GM19397 (cell line): ENCODE measurements at regions not wholly inside any gene's neighbourhood (a gene's known extent, or its start where the extent isn't known, plus 50 kb on each side); places are given as distances from the start of the nearest gene placed in this dataset.

Source experiments
- ATAC-seq: cut with Tn5 transposase; IDR thresholded peaks from one replicate; pipeline ENCODE4 v1.9.1; 2021; ENCODE audit warnings: mild to moderate bottlenecking, moderate library complexity; ENCODE audit not compliant: unreplicated experiment

DNA sequence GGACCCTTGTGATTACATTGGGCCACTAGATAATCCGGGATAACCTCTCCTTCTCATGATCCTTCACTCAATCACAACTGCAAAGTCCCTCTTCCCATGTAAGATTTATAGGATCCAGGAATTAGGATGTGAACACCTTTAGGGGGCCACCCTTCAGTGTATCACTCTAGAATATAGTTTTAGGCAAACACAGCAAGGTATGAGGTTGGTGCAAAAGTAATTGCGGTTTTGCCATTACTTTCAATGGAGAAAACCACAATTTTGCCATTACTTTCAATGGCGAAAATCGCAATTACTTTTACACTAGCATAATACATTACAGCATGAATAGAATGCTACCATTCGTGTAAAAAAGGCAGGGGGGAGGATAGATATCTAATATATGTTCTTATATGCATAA, 104.0 kb downstream of the BAMBI start:
- no peak for ATAC-seq

DNA sequence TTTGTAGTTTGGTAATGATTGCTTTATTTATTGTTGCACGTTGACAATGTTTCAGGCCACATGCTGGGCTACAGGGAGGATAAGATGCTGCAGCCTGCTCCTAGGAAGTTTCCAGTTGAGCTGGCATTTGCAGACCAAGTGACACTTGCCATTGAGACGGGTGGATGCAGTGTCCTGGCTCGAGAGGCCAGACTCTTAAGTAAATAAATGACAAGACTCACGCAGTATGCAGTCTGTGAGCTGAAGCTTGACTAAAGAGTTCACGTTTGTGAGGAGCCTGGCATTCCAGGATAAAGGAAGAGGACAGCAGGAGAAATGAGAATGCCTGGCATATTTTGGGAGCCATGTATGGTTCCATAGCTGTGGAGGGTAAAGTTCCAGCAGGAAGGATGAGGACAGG, 105.8 kb downstream of the BAMBI start:
- ATAC-seq: no peak

DNA sequence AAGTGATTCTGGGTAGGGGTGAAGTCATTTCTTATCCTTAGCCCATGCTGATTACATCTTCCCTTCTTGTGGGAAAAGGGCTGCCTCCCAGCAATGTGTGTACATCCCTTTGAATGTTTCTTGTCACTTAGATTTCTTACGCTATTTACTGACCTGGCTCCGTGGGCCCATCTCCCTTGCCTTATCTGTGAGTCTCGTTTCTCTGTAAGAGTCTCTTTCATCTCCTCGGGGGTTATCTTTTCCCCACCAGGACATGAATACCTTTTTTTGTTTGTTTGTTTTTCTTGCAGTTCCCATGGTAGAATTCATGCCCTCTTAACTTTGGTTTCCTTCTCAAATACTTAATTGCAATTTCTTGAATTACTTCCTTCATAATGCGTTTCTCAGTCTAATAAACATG, 107.7 kb downstream of the BAMBI start:
- ATAC-seq: no peak

DNA sequence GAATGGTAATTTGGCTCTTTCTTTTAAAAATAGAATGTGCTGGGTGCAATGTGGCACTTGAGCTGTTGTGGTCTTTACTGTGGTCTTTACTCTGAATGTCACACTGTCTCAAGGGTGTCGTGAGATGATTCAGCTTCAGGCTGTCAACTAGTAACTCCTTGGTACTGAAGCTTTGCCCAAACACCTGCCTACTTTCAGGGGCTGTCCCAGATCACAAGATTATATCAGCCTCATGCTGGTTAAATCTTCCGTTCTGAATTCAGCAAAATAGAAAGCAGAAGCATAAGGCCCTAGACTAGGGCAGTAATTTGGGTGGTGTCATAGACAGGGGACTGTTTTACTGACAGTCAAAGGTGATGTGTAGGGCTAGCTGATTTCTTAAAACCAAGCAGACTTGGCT, 110.9 kb downstream of the BAMBI start:
- ATAC-seq: no peak

DNA sequence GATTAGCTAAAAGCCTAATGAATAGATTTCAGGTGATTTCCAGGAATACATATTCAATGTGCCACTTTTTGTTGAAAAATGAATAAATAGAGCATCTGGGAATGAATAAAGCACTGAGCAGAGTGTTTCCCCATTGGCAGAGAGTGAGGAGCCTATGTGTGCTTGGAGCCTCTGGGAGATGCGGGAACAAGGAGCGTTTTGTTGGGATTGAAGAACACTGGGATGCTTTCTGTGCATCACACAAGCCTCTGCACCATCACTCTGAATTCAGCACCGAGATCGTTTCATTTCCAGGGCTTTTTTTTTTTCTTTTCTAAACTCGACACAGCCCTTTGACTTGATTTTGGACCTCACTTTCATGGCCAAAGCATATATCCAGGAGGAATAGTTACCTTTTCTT, 111.4 kb downstream of the BAMBI start:
- no peak for ATAC-seq

DNA sequence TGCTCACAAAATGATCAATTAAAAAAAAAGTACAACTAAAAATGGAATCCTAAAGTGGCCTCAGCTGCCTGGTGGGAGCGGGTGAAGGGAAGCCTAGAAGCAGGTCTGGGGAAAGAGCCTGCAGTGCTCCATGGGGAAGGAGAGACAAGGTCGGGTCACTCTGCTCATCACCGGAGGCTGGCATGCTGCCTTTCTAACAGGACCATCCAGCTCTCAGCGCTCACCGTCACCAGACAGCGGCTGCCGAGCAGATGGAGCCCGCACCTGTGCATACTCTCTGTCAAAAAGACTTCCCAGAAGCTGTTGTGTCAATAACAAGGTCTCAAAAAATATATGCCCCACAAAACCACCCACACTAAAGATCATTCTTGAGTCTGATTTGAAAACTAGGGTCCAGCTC, 112.8 kb downstream of the BAMBI start:
- ATAC-seq: no peak

DNA sequence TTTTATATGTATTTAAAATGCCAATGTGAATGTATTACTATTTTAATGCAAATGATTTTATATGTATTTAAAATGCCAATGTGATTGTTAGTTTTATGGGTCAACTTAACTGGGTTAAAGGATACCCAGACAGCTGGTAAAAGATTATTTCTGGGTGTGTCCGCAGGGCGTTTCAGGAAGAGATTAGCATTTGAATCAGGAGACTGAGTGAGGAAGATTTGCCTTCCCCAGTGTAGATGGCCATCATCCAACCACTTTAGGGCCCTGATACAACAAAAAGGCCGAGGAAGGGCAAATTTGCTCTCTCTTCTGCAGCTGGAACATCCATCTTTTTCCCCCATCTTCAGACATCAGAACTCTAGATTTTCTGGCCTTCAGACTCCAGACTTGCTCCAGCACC, 116.2 kb downstream of the BAMBI start:
- ATAC-seq: no peak

DNA sequence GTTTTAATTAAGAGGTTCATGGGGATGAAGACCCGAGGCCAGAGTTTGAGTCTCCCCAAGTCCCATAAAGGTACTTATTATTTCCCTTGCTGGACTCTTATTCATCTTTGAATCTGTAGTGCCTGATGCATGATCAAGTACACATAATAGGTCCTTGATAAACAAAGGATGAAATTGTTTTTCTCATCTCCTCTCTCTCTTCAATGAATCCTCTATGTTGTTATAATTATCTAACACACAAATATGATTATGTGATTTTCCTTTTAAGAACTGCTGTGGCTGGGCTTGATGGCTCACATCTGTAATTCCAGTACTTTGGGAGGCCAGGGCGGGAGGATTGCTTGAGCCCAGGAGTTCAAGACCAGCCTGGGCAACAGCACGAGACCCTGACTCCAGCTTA, 117.7 kb downstream of the BAMBI start:
- ATAC-seq: no peak

DNA sequence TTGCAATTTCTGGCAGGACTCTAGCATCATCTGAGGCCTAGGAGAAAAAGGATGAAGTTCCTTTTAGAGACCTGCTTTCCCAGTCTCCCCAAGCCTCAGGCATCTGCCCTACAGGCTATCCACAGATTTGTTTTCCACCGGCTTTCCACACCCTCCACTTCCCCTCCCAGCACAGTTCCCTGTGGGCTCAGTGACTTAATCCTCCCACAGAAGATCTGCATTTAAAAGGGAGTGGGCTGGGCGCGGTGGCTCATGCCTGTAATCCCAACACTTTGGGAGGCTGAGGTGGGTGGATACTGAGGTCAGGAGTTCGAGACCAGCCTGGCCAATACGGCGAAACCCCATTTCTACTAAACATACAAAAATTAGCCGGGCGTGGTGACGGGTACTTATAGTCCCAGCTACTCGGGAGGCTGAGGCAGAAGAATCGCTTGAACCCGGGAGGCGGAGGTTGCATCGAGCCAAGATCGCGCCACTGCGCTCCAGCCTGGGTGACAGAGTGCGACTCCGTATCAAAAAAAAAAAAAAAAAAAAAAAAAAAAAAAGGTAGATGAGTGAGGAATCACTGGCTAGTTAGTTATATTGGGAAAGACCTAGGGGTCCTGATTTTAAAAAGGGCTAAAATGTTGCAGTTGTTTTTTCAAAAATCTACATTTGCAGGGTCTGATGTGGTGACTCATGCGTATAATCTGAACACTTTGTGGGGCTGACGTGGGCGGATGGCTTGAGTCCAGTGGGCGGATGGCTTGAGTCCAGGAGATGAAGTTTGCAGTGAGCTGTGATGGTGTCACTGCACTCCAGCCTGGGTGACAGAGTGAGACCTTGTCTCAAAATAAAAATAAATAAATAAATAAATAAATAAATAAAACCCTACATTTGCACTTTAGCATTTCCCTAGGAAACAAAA, 119.5 kb downstream of the BAMBI start:
- ATAC-seq: no peak

DNA sequence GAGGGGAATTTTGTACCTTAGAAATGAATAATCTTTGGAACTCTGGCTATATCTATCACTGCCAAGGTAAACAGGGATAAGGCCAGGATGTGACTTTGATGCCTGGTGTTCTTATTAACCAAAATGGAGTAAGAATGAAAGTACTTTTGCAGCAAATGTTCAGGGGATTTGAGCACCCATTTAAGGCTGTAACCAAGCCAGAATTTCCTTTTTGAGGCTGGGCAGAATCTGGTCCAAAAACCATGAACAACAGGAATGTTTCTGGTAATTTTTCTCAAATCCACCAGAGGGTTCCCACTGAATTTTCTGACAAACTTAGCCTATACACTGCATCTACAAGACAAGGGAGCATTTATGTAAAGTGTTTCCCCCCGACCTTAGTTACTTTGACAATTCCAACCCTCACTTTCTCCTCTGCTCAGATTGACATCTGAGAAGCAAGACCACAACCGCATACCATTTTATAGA, 120.6 kb downstream of the BAMBI start:
- ATAC-seq: no peak

DNA sequence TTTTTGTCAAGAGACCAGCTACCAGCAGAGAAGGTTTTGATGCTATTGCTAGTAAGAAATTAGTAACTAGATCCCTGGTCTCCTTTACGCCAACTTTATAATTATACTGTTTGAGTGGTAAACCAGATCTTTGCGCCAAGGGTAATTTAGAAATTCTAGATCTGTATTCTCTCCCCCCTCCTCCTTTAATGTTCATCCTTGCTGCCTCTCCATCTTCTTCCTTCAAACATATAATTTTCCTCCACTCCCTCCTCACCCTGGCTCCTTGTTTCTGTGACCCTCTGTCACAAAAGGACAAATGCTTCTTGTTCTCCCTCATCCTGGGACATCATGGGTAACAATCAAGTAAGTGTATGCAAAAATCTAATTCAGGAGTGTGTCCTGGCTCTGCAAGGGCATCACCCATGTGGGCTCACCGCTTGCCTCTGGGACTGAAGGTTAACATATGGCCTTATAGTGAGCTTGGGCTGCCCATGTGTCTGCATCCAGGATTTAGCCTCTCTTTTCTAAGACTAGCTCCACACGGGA, 121.2 kb downstream of the BAMBI start:
- no peak for ATAC-seq

DNA sequence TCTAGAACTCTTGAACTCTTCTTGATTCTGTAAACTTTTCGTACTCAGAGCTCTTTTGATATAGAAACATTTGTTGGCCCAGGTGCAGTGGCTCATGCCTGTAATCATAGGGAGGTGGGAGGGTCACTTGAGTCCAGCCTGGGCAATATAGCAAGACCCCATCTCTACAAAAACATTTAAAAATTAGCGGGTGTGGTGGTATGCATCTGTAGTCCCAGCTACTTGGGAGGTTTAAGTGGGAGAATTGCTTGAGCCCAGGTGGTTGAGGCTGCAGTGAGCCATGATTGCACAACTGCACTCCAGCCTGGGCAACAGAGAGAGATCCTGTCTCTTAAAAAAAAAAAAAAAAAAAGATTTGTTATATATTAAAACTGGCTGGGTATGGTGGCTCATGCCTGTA, 121.6 kb downstream of the BAMBI start:
- ATAC-seq: no peak

DNA sequence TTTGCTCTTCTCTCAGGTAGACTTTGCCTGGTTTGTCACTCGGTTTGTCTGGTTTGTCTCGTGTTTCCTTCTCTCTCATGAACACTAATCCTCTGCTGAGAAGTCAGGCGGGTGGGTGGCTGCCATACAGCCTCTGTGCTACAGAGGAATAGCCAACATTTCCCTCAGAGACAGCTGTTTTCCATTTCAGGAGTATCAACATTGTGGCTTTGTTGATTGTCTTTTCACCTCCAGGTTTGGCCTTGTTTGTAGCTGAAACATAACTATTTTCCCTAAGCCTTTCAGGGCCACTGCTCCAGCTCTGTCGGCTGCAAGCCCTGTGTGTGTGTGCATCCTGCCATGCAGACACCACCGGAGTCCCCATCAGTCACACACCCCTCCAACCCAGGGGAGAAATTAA, 122.8 kb downstream of the BAMBI start:
- ATAC-seq: no peak

DNA sequence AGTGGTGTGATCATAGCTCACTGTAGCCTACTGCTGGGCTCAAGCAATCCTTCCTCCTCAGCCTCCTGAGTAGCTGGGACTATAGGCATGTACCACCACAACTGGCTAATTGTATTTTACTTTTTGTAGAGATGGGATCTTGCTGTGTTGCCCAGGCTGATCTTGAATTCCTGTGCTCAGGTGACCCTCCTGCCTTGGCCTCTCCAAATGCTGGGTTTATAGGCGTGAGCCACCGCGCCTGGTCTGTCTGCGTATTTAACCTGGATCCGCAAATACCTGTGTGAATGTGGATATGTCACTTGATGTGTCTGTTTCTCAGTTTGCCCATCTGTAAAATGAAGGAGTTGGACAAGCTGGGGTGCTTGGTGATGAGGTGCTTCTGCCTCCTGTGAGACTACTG, 123.9 kb downstream of the BAMBI start:
- ATAC-seq: no peak

DNA sequence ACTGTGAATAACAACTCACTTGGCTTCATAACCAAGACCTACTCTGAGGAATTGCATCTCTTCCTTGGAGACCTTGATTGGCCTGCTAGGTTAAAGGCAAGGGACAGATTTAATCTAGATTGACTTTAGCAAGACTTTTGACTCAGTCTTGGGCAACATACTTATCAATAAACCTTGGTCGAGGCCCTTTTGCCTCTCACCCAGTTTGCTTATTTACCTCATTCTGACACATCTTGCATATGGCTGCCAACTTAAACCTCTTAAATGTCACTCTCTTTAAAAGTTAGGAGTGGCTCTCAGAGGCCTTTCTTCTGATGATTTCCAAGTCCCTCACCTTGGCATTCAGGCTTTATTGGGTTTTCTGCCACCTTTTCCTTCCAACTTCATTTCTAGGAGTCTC, 124.5 kb downstream of the BAMBI start:
- no peak for ATAC-seq

DNA sequence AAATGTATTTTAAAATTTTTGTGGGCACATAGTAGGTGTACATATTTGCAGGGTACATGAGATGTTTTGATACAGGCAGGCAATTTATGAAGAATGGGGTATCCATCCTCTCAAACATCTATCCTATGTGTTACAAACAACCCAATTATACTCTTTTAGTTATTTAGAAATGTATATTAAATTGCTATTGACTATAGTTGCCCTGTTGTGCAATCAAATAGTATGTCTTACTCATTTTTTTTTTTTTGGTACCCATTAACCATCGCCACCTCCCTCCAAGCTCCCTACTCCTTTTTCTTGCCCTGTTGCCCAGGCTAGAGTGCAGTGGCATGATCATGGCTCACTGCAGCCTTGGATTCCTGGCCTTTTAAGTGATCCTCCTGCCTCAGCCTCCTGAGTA, 128.1 kb downstream of the BAMBI start:
- ATAC-seq: no peak

DNA sequence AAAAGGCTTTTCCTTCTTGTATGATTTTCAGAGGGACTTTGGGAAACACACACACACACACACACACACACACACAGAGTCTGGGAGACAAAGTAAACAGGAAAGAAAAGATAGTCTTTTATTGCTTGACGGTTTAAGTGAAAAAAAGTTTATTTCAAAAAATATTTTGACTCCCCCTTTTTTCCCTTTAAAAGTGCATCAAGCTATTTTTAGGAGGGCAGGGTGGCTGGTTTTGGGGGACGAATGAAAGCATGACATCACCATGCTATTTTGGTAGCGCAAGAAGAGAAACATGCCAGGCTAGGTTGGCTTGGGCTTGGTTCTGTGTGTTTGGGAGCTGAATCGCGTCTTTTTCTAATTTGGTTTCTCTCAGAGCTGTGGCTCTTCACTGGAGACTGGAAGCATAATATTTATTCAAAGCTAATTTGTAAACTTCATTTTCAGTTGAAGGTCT, 129.2 kb downstream of the BAMBI start:
- ATAC-seq: no peak

DNA sequence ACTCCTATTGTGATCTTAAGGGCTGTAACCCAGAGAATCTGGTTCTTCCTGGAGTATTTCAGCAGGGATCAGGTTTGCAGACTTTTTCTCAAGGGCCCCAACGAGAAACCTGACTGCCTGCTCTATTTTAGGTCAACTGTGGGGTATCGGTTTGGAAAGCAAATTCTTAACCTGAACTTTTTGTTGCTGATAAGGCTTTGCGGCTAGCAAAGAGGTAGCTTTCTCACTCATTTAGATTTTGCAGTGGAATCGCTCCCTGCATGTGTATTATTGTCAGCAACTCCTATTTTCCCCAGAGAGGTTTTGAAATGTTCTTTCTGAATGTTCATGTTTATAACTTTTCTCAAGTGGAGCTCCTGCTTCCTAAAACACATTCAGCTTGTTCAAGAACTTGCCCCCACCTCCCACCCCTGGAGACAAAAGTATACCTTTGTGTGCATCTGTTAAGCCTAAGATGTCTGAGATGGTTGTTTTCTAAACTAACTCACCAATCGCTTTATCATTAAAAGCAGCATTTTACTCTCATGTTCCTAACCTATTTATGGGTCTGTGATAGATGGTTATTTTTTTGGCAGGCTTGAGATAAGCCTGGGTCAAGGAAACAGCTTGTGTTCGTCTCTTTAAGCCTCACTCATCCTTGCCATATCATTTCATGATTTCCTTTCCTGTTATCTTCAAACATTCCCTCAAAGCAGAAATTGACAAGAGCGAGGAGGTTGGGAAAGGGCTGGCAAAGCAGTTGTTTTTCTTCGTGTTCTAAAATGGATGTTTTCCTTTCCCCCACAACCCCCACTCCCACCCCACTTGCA, 129.8 kb downstream of the BAMBI start:
- no peak for ATAC-seq

DNA sequence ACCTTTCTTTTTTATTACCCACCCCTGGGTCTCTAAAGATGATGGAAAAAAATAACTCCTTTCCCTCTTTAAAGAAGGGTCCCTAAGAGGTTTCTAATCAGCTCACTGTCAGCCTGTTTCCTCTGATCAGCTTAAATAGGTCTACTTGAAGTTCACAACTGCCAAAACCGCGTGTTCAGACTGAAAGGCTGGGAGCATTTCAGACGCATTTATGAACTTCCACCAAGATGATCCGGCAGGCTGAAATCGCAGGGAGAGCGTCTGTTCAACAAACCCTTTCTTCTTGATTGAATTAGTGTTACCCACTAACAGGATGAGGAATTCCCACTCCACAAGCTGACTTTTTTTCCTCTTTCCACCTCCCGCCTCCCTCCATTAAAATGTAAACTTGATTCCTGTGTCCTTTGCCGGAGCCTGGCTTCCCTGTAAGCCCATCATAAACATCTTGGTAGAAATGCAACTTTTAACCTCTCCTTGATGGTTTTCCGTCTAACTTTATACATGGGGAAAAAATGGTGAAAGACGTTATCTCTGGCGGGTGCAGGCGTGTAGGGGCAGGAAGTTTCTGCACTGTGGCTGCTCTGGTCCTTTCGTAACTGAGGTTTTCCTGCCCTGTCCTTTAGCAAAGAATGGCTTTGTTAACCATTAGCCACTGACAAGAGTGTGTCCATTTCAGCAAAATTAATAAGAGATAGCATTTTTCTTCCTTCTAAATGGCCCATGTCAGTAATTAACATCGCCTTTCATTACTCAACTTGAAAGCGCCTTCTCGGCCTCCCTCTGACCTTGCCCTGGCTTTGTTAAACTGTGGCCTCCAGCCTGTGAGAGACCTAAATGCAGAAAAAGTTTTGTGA, 130.7 kb downstream of the BAMBI start:
- ATAC-seq: no peak

DNA sequence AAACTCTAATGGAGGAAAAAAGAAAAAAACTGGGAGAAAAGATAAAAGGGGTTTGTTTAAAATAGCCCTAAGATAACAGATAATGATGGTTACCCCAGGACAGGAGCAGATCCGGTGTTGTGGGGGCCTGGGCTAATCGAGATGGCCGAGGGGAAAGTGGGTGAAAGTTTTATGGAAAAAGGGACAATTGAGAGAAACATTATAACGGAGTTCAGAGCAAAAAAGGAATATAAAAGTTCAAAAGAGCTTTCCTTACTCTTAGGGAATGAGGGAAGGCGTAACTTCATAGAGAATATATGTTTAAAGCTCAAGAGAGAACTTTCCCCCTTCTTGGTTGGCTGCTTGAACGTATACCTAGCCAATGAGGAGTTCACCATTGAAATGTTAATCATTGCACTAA, 131.4 kb downstream of the BAMBI start:
- ATAC-seq: no peak
